Skeletal muscle cell (primary cell): ENCODE measurements at regions not wholly inside any gene's neighbourhood (a gene's known extent, or its start where the extent isn't known, plus 50 kb on each side); places are given as distances from the start of the nearest gene placed in this dataset.
"Not testable (repeated sequence)": the region's sequence is repeated elsewhere in the genome, so short reads cannot be mapped to it uniquely, and the experiment has no call there.

Experiments
- DNase-seq: peaks from one replicate; pipeline ENCODE4 v3.0.0-alpha.2; 2010; ENCODE audit warnings: low read depth
- H3K4me3 ChIP-seq: 2 replicates; pipeline ENCODE4 v1.5.1; 2011; ENCODE audit warnings: low read depth, mild to moderate bottlenecking, control low read depth, low read length, moderate library complexity

DNA sequence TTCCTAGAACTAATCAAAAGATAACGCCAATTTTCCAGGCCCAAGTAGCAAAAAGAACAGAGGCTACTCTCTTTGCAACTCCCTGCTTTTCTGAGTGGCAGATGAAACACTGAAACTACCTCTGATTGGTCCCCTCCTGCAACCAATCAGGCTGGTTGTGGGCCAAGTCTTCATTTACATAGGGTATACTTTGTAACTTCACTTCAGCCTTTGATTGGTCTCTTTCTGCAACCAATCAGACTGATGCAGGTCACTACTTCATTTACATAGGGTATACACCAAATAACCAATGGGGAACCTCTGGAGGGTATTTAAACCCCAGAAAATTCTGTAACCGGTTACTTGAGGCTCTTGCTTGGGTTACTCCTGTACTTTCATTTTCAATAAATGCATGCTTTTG, 289.6 kb downstream of the MED10 start:
- no peak overlapping the region for H3K4me3 ChIP-seq
- no peak for DNase-seq

GRCh38 chr5:6087576-6087975, 290.8 kb downstream of the MED10 start:
- H3K4me3 ChIP-seq = no peak overlapping the region
- no peak for DNase-seq

DNA sequence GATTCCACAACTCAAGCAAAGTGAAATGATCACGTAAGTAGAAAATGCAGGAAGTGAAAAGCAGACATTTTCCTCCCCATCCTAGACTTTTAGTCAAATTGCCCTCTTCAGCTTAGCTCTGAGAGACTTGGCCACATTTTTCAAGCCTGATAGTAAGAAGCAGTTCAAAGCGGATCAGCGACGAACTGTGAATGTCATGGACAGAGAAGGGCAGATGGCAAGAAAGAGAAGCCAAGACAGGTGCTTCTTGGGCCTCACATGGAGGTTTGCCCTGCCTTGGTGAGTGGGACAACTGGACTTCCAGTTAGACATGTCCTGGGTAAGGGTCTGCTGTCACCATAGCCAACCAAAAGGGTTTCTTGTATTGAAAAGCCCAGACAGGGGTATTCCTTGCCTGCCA, 291.5 kb downstream of the MED10 start:
- H3K4me3 ChIP-seq = no peak overlapping the region
- DNase-seq = no peak

GRCh38 chr5:6085341-6085860, 292.9 kb downstream of the MED10 start:
- no peak overlapping the region for H3K4me3 ChIP-seq
- no peak for DNase-seq

GRCh38 chr5:6084836-6085235, 293.5 kb downstream of the MED10 start:
- no peak for DNase-seq
- no peak overlapping the region for H3K4me3 ChIP-seq

DNA sequence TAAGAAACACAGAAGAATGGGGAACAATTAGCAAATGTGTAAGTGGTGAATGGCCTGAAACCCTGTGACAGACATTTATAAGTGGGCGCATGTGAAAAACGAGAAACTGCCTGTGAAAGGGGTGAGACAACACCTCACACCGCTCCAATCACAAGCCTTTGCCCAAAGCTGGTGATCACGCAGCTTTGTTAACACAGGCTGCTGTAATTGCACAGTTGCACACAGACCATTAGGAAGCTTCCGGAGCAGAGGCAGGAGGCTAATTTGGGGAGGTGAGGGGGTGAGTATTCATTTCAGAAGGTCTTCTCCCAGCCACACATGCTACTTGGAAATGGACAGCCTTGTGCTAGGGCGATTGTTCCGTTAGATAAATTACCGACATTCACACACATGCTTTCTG, 294.0 kb downstream of the MED10 start:
- no peak for DNase-seq
- H3K4me3 ChIP-seq = no peak overlapping the region

DNA sequence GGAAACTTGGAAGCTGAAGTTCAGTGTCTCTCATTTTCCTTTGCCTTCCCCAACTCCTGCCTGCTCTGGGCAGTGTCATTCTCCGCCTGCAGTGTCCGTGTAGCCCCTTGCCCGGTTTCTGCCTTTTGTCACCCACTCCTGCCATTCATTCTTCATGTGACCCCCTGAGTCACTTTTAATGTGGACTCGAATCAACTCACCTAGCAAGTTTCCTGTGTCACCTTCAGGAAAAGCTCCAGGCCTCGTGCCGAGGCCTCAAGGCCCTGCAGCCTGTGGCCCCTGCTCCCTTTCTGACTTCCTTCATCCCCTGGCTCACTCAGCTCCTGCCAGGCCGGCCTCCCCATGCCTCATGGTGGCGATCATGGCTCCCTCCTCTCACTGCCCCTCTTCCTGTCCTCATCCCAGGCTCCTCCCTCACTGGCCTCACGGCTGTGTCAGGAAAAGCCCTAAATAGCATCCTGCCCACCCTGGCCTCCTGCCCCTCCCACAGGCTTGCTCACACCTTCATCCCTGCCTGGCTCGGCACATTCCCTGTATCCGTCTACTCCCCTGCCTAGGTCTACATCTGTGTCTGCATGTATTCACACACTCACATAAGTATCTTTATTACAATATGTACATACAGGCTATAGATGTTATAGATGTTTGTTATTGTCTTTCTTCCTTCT, 294.9 kb downstream of the MED10 start:
- DNase-seq = no peak
- no peak overlapping the region for H3K4me3 ChIP-seq

GRCh38 chr5:6082685-6083084, 295.7 kb downstream of the MED10 start:
- no peak overlapping the region for H3K4me3 ChIP-seq
- DNase-seq = no peak

DNA sequence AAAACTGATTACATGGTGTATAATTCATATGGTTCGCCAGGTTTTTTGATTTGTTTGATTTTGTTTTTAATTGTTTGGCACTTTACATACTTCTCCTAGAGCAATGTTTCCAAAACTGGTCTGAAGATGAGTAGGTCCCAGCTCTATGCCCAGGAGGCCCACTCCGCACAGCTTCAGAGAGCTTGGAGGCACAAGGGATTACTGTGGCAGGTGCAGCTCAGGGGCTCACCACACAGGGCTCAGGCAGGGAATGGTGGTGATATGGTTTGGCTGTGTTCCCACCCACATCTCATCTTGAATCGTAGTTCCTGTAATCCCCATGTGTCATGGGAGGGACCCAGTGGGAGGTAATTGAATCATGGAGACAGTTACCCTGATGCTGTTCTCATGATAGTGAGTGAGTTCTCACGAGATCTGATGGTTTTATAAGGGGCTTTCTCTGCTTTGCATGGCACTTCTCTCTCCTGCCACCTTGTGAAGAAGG, 296.6 kb downstream of the MED10 start:
- no peak overlapping the region for H3K4me3 ChIP-seq
- DNase-seq = no peak

- no peak for DNase-seq
- H3K4me3 ChIP-seq = no peak overlapping the region
Measured at GRCh38 chr5:6080930-6081726, 297.2 kb downstream of the MED10 start.

DNA sequence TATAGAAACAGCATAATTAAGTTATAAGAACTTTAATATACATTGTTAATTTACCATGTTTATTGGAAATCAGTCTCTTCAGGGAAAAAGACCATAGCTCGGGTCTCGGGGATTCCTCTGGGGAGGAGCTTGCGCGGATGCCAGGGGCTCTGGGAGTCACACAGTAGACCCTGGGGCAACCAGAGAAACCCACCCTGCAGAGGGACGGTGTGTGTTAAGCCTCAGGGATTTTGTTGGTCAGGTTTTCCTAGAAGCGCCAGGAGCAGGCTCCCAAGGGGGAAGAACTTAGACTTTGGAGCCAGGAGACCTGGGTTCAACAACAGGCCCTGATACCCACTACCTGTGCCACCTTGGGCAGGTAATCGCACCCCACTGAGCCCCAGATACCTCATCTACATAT, 297.9 kb downstream of the MED10 start:
- no peak overlapping the region for H3K4me3 ChIP-seq
- no peak for DNase-seq

DNA sequence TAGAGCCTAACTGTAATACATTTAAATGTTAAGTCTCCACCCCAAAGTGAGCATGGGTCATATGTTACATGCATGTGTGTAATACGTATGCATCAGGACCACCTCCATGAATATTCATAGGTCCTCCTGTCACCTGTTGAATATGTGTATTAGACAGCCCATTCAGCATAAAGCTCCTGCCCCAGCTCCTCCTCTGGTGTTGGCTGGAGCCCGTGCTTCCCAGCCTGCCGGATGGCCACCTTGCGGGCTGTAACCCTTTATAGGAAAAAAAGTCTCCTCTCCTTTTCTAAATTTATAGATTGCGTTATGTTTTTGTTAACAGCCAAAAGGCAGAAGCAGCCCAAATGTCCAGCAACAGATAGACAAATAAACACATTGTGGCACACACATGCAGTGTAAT, 299.5 kb downstream of the MED10 start:
- no peak overlapping the region for H3K4me3 ChIP-seq
- DNase-seq = no peak

DNA sequence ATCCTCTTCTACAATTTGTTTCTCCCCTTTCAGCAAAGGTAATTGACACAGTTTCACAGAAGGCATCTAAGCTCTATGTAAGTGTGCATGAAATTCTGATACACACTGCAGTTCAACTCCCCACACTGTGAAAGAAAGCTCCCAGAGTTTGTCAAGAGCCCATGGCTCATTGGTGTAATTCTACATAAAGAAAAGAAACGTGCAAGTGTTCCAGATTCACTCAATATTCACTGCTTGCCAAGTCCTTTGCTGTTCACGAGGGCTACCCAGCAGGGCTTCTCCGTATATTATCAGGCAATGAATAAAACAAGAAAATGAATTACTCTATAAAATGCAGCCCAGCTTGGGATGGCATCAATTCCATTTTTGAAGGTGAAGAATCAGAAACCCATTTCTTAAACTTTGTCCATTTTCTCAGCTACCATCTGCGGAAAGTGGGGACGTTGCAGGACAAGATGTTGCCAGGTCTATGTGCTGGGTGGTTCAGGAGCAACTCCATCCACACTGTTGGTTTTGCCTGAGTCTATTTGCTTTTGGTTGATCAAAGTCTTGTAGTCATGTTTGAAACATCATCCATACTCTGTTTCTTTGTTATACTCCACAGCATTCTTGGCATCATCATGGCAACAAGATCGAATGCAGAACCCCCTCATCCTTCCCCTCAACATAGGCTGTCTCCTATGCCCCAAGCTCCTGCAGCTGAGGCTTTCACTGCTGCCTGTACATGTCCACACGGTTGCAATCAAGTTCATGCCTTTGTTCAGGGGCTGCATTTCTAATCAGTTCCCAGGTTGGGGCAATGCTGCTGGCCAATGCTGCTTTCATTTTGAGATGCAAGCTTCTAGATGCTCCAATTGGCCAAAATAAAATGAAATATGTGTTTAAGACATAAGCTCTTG, 301.8 kb downstream of the MED10 start:
- DNase-seq = no peak
- no peak overlapping the region for H3K4me3 ChIP-seq

GRCh38 chr5:6072488-6072887, 305.9 kb downstream of the MED10 start:
- not testable (repeated sequence) for DNase-seq, H3K4me3 ChIP-seq

GRCh38 chr5:6069496-6070185, 308.7 kb downstream of the MED10 start:
- DNase-seq = no peak
- no peak overlapping the region for H3K4me3 ChIP-seq

DNA sequence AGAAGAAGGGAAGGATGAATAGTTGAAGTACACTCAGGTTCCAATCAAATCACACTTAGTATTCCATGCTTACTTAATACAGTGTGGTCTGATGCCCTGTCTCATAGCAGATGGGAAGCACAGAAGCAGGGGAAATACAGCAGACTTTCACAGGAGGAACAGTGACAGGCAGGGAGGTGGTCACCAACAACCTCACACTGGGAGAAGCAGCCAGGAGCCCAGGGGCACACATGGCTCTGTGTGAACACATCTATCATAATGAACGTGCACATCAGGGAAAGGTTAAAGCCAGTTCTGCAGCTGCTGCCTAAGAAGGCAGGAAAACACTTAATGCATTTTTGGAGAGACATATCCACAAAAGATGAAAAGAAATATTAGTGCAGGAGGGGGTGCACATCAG, 312.3 kb downstream of the MED10 start:
- no peak for DNase-seq
- H3K4me3 ChIP-seq = no peak overlapping the region

GRCh38 chr5:6059137-6059800, 319.1 kb downstream of the MED10 start:
- no peak for DNase-seq
- H3K4me3 ChIP-seq = no peak overlapping the region

DNA sequence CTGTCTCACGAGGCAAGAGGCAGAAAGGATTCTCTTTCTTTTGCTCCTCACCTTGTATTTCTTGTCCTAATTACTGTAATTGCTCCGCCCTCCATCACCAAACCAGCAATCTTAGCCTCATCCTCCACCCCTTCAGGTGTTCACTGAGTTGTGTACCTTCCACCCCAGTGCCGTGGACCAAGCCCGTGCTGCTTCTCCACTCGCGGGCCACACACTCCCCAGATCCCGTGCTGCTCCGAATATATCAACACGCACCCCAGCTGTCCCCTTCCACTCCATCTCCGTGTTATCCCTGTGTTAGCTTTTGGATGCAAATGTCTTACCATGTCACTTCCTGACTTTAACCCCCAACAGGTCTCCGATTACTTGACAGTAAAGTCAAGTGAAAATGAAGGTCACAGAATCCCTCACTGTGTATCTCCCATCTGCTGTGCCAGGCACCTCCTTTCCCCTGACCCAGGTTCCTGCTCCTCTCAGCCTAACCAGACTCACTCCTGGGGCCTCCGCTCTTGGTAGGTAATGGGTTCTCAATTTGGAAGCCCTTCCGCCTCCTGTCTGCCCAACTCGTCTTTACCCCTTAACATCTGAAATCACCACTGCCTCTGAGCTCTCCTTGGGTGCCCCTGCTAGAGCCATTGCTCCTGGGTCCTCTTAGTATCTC, 320.2 kb downstream of the MED10 start:
- no peak overlapping the region for H3K4me3 ChIP-seq
- DNase-seq = no peak
